ENCODE measurements at regions not wholly inside any gene's neighbourhood (a gene's known extent, or its start where the extent isn't known, plus 50 kb on each side); places are given as distances from the start of the nearest gene placed in this dataset.

DNA sequence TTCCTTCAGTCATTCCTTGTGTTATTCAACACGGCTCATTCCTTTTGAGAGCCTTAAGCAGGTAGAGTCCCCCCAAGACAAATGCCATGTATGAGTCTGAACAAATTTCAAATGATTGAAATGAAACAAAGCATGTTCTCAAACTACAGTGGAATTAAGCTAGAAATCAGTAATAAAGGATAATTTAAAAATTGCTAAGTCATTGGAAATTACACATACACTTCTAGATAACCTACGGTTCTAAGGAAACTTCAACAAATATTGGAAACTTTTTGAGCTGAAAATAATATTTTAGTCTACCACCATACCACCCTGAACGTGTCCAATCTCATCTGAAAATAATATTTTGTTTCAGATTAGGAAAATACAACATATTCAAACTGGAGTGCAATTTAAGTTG lies 71.8 kb upstream of the UGP2 start:
- Histone ChIP-seq H3K4me2 (replicated peaks; ENCODE audit: low read depth, low read length, poor library complexity, severe bottlenecking) (no peak overlapping the region), H3K9me3 (ENCODE audit: control extremely low read depth in 1 of 3, control insufficient read depth in 2 of 3, insufficient read depth in 1 of 3, low read length in 2 of 3) (peaks cover 0 to 4% (median 3%) of the 10 kb centered on the region in 3 donors), H3K4me1 (ENCODE audit: control insufficient read depth in 2 of 2, insufficient read depth in 2 of 2, low read length in 2 of 2) (no peaks in the 10 kb centered on the region), H3K79me2 (ENCODE audit: control insufficient read depth, insufficient read depth, low read length) (no peaks in the 10 kb centered on the region), H3K36me3 (replicated peaks in 1 of 2; ENCODE audit: control extremely low read depth in 1 of 2, control insufficient read depth in 1 of 2, extremely low read depth in 1 of 2, insufficient read depth in 2 of 2, low read length in 1 of 2) (no peaks in the 10 kb centered on the region), H2AFZ (ENCODE audit: insufficient read depth, low read depth, low read length, poor library complexity, severe bottlenecking) (no peak overlapping the region), H3K9ac (ENCODE audit: low read length) (no peak overlapping the region), H3K27ac (ENCODE audit: low read length in 2 of 2) (no peak overlapping the region), H4K20me1 (ENCODE audit: control insufficient read depth, insufficient read depth, low read length, poor library complexity, severe bottlenecking) (no peaks in the 10 kb centered on the region), H3K27me3 (replicated peaks in 1 of 4; ENCODE audit: control extremely low read depth in 1 of 4, control insufficient read depth in 3 of 4, insufficient read depth in 4 of 4, low read length in 3 of 4) (no peaks in the 10 kb centered on the region), H3K4me3 (ENCODE audit: control extremely low read depth in 1 of 5, extremely low read depth in 1 of 5, insufficient read depth in 1 of 5, low read depth in 2 of 5, low read length in 4 of 5) (no peak overlapping the region)
- Mint-ChIP-seq H3K27ac (no peak overlapping the region), H3K27me3 (no peaks in the 10 kb centered on the region), H3K4me3 (no peak overlapping the region), H3K9me3 (ENCODE audit: insufficient read depth) (no peaks in the 10 kb centered on the region), H3K4me1 (no peaks in the 10 kb centered on the region)
- CTCF ChIA-PET: no interaction called here
- no peak for DNase-seq
- ATAC-seq (ENCODE audit: low read depth): no peak
- POLR2A ChIA-PET: no interaction called here
- no peak for TF ChIP-seq EZH2 (IDR thresholded peaks at IDR 0.05; ENCODE audit: borderline replicate concordance, insufficient read depth, low read depth, low read length, poor library complexity, severe bottlenecking)
- no peak for TF ChIP-seq CTCF (IDR thresholded peaks at IDR 0.05)
- intact Hi-C loops (cut with micrococcal nuclease): no loop called here
- no CpG with 5 or more reads among the region's 3 CpGs for WGBS (ENCODE audit: insufficient coverage)

DNA sequence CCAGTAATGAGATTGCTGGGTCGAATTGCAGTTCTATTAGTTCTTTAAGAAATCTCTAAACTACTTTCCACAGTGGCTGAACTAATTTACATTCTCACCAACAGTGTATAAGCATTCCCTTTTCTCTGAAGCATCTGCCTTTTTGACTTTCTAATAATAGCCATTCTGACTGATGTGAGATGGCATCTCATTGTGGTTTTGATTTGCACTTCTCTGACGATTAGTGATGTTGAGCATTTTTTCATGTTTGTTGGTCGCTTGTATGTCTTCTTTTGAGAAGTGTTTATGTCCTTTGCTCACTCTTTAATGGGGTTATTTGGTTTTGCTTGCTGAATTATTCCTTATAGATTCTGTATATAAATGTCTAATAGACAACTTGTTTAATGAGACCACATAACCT lies 69.6 kb upstream of the UGP2 start:
- Histone ChIP-seq H3K79me2 (ENCODE audit: control insufficient read depth, insufficient read depth, low read length) (no peaks in the 10 kb centered on the region), H3K9me3 (ENCODE audit: control extremely low read depth in 1 of 3, control insufficient read depth in 2 of 3, insufficient read depth in 1 of 3, low read length in 2 of 3) (peaks cover 0 to 4% (median 3%) of the 10 kb centered on the region in 3 donors), H3K36me3 (replicated peaks in 1 of 2; ENCODE audit: control extremely low read depth in 1 of 2, control insufficient read depth in 1 of 2, extremely low read depth in 1 of 2, insufficient read depth in 2 of 2, low read length in 1 of 2) (no peaks in the 10 kb centered on the region), H3K27ac (ENCODE audit: low read length in 2 of 2) (no peak overlapping the region), H3K4me3 (ENCODE audit: control extremely low read depth in 1 of 5, extremely low read depth in 1 of 5, insufficient read depth in 1 of 5, low read depth in 2 of 5, low read length in 4 of 5) (no peak overlapping the region), H2AFZ (ENCODE audit: insufficient read depth, low read depth, low read length, poor library complexity, severe bottlenecking) (no peak overlapping the region), H4K20me1 (ENCODE audit: control insufficient read depth, insufficient read depth, low read length, poor library complexity, severe bottlenecking) (no peaks in the 10 kb centered on the region), H3K9ac (ENCODE audit: low read length) (no peak overlapping the region), H3K4me1 (ENCODE audit: control insufficient read depth in 2 of 2, insufficient read depth in 2 of 2, low read length in 2 of 2) (no peaks in the 10 kb centered on the region), H3K4me2 (replicated peaks; ENCODE audit: low read depth, low read length, poor library complexity, severe bottlenecking) (no peak overlapping the region), H3K27me3 (replicated peaks in 1 of 4; ENCODE audit: control extremely low read depth in 1 of 4, control insufficient read depth in 3 of 4, insufficient read depth in 4 of 4, low read length in 3 of 4) (no peaks in the 10 kb centered on the region)
- DNase-seq (no peak), ATAC-seq (ENCODE audit: low read depth) (no peak)
- Mint-ChIP-seq H3K27me3 (no peaks in the 10 kb centered on the region), H3K9me3 (ENCODE audit: insufficient read depth) (peaks cover 3% of the 10 kb centered on the region), H3K27ac (no peak overlapping the region), H3K4me1 (no peaks in the 10 kb centered on the region), H3K4me3 (no peak overlapping the region)
- WGBS (ENCODE audit: insufficient coverage): no CpG with 5 or more reads among the region's 3 CpGs
- ChIA-PET CTCF (no interaction called here), POLR2A (no interaction called here)
- intact Hi-C loops (cut with micrococcal nuclease): no loop called here
- TF ChIP-seq EZH2 (IDR thresholded peaks at IDR 0.05; ENCODE audit: borderline replicate concordance, insufficient read depth, low read depth, low read length, poor library complexity, severe bottlenecking) (no peak), CTCF (IDR thresholded peaks at IDR 0.05) (no peak)

All from B cell (primary cell).